K562 (cell line): ENCODE measurements at regions not wholly inside any gene's neighbourhood (a gene's known extent, or its start where the extent isn't known, plus 50 kb on each side); places are given as distances from the start of the nearest gene placed in this dataset.

Experiments used
- CBFA2T2 ChIP-seq: fragments of 450-650 bp; conservative IDR thresholded peaks from 2 replicates; pipeline ENCODE4 v1.6.1; 2017; ENCODE audit warnings: mild to moderate bottlenecking
- CBX3 ChIP-seq, 2 experiments: IDR thresholded peaks; 1 replicate in 1 of 2; 2 replicates in 1 of 2; pipeline ENCODE4 v1.6.1; 2012; ENCODE audit warnings: inconsistent platforms in 2 of 2, low read length in 2 of 2, borderline replicate concordance in 1 of 2, control low read depth in 1 of 2
- CTCF ChIP-seq, 3 experiments: IDR thresholded peaks in 2 of 3; conservative IDR thresholded peaks in 1 of 3; 2 replicates each; pipeline ENCODE4 v1.5.1; 2011 to 2012; ENCODE audit warnings: low read length in 3 of 3, mild to moderate bottlenecking in 3 of 3, control low read depth in 2 of 3, improper control_type of control experiment in 1 of 3, inconsistent platforms in 1 of 3, low read depth in 1 of 3, mixed read lengths in 1 of 3, moderate library complexity in 1 of 3; ENCODE audit not compliant: insufficient read depth in 2 of 3
- KAT2B ChIP-seq: IDR thresholded peaks from one replicate; pipeline ENCODE4 v1.6.1; 2012; ENCODE audit warnings: low read depth, mild to moderate bottlenecking, control low read depth, inconsistent platforms, low read length, moderate library complexity
- RBBP5 ChIP-seq: fragments of 200-600 bp; sonication (generic); IDR thresholded peaks from 2 replicates; pipeline ENCODE4 v1.6.1; 2012; ENCODE audit warnings: borderline replicate concordance, mild to moderate bottlenecking, low read length, control low read depth, inconsistent platforms; ENCODE audit not compliant: insufficient read depth, poor library complexity, severe bottlenecking
- STAT6 ChIP-seq: sonication (generic); formaldehyde crosslinking; IDR thresholded peaks from 2 replicates; pipeline ENCODE4 v1.8.1; 2023; ENCODE audit warnings: mild to moderate bottlenecking, missing genetic modification reagents
- ZNF324 ChIP-seq: fragments of 250-450 bp; sonication (Bioruptor Pico); IDR thresholded peaks from 2 replicates; pipeline ENCODE4 v1.4.0; 2020; ENCODE audit warnings: mild to moderate bottlenecking

GRCh38 chr11:110776081-110776480 lies 63.8 kb upstream of the ARHGAP20 start:
- TF ChIP-seq RBBP5 (no peak), CBFA2T2 (no peak), CTCF (IDR thresholded peaks at IDR 0.05 in 2 of 3, conservative IDR thresholded peaks at IDR 0.05 in 1 of 3; ENCODE audit: insufficient read depth in 2 of 3, low read depth in 1 of 3, low read length in 3 of 3) (no peak), KAT2B (no peak), STAT6 (CRISPR knock-in tag) (no peak), ZNF324 (no peak), CBX3 (IDR thresholded peaks at IDR 0.05; ENCODE audit: borderline replicate concordance in 1 of 2, low read length in 2 of 2) (no peak)
